HG03196 (cell line): ENCODE measurements at regions not wholly inside any gene's neighbourhood (a gene's known extent, or its start where the extent isn't known, plus 50 kb on each side); places are given as distances from the start of the nearest gene placed in this dataset.
"Not testable (repeated sequence)": the region's sequence is repeated elsewhere in the genome, so short reads cannot be mapped to it uniquely, and the experiment has no call there.

Experiments used
- ATAC-seq: cut with Tn5 transposase; IDR thresholded peaks from one replicate; pipeline ENCODE4 v1.9.1; 2021; ENCODE audit not compliant: unreplicated experiment

GRCh38 chr4:26171501-26171900 lies 149.3 kb upstream of the RBPJ start:
- ATAC-seq, result no peak

GRCh38 chr4:26171941-26172340 lies 148.9 kb upstream of the RBPJ start:
- ATAC-seq, result no peak

GRCh38 chr4:26173619-26174018 lies 147.2 kb upstream of the RBPJ start:
- no peak for ATAC-seq

GRCh38 chr4:26174027-26174426 lies 146.8 kb upstream of the RBPJ start:
- no peak for ATAC-seq

GRCh38 chr4:26175006-26175786 lies 145.6 kb upstream of the RBPJ start:
- no peak for ATAC-seq

GRCh38 chr4:26175905-26176470 lies 144.8 kb upstream of the RBPJ start:
- no peak for ATAC-seq

- no peak for ATAC-seq
Measured at GRCh38 chr4:26176598-26177149, 144.1 kb upstream of the RBPJ start.

GRCh38 chr4:26178854-26179253 lies 142.0 kb upstream of the RBPJ start:
- ATAC-seq, result peak; percentile 13

- peak; percentile 71 for ATAC-seq
Measured at GRCh38 chr4:26179316-26179760, 141.5 kb upstream of the RBPJ start.

- no peak for ATAC-seq
Measured at GRCh38 chr4:26181616-26182015, 139.2 kb upstream of the RBPJ start.

GRCh38 chr4:26183017-26183416 lies 137.8 kb upstream of the RBPJ start:
- ATAC-seq, result no peak

GRCh38 chr4:26185436-26185835 lies 135.4 kb upstream of the RBPJ start:
- no peak for ATAC-seq

GRCh38 chr4:26191353-26191752 lies 129.5 kb upstream of the RBPJ start:
- ATAC-seq, result no peak

GRCh38 chr4:26192899-26193869 lies 127.6 kb upstream of the RBPJ start:
- no peak for ATAC-seq

- ATAC-seq, result peak; percentile 40
Measured at GRCh38 chr4:26194764-26195163, 126.0 kb upstream of the RBPJ start.

GRCh38 chr4:26196567-26196966 lies 124.2 kb upstream of the RBPJ start:
- no peak for ATAC-seq

GRCh38 chr4:26197018-26197779 lies 123.6 kb upstream of the RBPJ start:
- peak; percentile 88 for ATAC-seq

GRCh38 chr4:26198931-26199330 lies 121.9 kb upstream of the RBPJ start:
- not testable (repeated sequence) for ATAC-seq

GRCh38 chr4:26199596-26199995 lies 121.2 kb upstream of the RBPJ start:
- ATAC-seq, result no peak

GRCh38 chr4:26201120-26201519 lies 119.7 kb upstream of the RBPJ start:
- no peak for ATAC-seq
